ENCODE measurements at regions not wholly inside any gene's neighbourhood (a gene's known extent, or its start where the extent isn't known, plus 50 kb on each side); places are given as distances from the start of the nearest gene placed in this dataset.
"Not testable (repeated sequence)": the region's sequence is repeated elsewhere in the genome, so short reads cannot be mapped to it uniquely, and the experiment has no call there.

DNA sequence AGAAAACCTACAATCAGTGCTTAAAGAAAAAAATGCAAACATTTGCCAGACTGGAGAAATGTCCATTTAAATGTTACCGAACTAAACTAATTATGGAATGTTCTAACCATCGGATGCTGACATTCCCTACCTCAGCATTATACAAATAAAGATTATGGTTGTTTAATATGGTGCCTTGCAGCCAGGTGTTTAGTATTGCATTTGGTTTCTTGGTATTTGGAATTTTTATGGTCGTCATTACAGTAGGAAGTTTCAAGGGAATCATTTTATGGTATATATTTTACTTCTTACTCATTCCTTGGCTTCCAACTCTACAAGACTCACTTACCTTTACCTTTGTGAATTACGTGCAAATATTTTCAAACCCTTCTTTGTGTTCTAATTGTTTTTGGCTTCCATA lies 103.1 kb upstream of the PNPLA4 start:
- DNase-seq (ENCODE audit: extremely low read depth, low read depth, low spot score): no peak

DNA sequence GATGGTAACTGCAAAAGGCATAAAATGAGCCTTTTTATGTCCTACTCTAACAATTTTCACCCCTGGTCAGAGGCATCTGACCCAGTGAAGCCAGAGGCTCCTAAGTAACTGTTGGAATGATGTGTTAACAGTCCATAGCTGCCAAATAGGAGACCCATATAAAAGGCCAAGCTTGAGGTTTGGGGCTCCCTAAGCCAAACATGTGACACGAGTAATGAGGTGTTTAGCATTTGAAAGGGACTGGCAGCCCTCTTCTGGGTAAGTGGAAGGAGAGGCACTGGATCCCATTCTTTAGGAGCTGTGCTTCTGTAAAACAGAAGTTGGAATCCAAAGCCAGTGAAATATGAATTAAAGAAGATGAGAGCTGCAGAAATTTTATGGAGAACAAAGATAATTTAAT lies 100.6 kb upstream of the PNPLA4 start:
- no peak for DNase-seq (ENCODE audit: extremely low read depth, low read depth, low spot score)

GRCh38 chrX:8025705-8026104 lies 98.5 kb upstream of the PNPLA4 start:
- no peak for DNase-seq (ENCODE audit: extremely low read depth, low read depth, low spot score)

DNA sequence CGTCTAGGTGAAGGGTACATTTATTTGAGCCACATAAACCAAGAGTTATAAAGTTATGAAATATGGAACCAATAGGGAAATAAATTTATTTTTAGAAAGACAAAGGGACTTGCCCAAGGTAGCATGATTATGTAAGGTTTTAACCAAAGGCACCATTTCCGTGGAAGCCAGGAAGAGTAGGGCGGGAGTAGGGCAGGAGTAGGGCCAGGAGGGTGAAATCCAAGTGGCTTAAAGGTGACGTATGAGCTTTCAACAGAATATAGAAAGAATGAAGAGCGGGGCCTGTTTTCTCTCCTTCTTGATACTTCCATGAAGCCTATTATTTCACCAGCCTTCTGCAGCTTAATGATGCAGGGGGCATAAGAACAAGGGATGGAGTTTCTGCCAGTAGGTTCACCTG lies 91.7 kb upstream of the PNPLA4 start:
- DNase-seq (ENCODE audit: extremely low read depth, low read depth, low spot score): no peak

DNA sequence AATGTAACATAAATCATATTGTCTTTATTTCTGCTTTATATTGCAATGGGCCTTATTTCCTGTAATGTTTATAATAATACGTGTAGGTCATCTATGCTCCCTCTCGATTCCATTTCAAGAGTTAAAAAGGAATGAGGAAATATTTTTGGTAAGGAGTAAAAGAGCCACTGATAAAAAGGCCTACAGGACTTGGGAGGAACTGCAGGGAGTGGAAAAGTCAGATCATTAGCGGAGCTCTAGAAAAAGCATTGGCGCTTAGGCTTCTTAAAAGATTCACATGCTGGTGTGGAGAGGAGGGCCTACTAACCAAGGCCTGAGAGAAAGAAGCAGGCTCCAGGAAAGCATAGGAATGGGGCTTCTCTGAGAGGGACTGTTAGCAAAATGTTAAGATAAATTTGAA lies 82.9 kb upstream of the PNPLA4 start:
- no peak for DNase-seq (ENCODE audit: extremely low read depth, low read depth, low spot score)

GRCh38 chrX:8005678-8006347 lies 78.6 kb upstream of the PNPLA4 start:
- no peak for DNase-seq (ENCODE audit: extremely low read depth, low read depth, low spot score)

DNA sequence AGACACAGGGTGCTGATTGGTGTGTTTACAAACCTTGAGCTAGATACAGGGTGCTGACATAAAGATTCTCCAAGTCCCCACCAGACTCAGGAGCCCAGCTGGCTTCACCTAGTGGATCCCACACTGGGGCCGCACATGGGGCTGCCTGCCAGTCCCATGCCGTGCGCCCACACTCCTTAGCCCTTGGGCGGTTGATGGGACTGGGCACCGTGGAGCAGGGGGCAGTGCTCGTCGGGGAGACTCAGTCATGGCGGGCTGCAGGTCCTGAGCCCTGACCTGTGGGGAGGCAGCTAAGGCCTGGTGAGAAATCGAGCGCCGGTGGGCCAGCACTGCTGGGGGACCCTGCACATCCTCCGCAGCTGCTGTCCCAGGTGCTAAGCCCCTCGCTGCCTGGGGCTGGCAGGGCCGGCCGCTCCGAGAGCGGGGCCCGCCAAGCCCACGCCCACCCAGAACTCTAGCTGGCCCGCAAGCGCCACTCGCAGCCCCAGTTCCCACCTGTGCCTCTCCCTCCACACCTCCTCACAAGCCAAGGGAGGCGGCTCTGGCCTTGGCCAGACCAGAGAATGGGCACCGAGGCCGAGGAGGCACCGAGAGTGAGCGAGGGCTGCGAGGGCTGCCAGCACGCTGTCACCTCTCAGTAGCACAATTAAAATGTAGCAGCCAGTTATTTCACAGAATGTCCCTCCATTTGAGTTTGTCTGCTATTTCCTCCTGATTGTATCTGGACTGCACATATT lies 76.1 kb upstream of the PNPLA4 start:
- DNase-seq (ENCODE audit: extremely low read depth, low read depth, low spot score): no peak

DNA sequence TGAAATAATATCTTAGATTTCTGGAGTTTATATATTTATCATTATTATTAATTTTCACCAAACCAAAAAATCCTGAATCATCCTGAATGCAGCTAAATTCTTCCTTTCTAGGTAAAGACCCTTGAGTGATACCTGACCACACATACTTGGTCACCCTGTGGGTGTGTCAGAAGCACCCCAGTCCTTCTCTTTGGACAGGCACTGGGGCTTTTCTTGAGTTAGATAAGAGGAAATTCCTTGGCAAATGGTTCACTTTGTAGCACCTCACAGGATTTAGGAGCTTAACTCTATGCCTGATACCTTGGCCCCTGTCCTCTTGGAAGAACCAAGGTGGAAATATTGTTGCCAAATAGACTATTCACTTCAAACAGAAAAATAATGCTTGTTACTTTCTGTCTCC lies 69.6 kb upstream of the PNPLA4 start:
- no peak for DNase-seq (ENCODE audit: extremely low read depth, low read depth, low spot score)

DNA sequence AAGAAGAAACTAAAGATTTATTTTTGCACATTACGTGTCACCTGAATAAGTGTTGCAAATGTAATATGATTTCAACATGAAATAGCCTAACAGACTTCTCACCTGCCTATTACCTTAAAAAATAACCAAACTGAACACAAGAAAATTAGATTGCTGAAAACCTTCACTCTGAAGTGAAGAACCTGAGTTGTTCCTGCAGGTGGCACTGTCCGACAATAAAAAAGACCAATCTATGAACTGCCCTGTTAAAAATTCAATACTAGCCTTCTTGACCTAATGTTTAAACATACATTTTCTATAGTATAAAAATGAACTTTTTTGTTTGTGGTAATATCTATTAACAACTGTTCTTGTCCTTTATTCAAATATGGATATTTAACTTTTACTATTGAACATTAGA lies 69.2 kb upstream of the PNPLA4 start:
- peak; percentile 29 for DNase-seq (ENCODE audit: extremely low read depth, low read depth, low spot score)

GRCh38 chrX:7993873-7994272 lies 66.7 kb upstream of the PNPLA4 start:
- no peak for DNase-seq (ENCODE audit: extremely low read depth, low read depth, low spot score)

DNA sequence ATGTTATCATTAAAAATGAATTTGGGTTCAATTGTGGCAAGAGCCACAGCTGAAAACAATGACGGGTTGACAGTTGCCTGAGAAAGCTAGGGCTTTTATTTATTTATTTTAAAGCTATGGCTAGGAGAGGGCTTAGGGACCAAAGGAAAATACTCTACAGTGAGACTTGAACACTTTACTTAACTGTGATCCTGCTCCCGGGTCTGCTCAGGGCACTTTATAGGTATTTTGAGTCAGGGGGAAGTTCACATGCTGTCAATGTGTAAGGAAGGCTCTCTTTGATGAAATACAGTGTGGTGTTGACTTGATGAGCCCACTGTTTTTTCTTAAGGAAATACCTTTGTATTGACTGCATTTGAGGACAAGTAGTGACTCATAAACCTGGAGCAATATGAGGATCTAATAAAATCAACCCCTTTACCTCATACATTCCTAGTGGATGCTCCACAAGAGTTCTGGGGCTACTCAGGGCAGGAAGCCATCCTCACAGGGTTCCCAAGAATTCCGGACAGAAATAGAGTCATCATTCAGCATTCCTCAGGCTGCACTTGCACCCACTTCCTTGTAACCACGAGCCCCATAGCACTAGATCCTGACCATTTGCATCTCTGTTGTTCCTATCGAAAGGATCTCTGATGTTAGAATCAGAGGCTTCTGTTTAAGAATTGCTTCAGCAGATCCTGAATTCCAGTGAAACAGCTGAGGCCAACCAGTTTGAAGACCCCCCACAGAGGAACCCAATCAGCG lies 61.0 kb upstream of the PNPLA4 start:
- not testable (repeated sequence) for DNase-seq (ENCODE audit: extremely low read depth, low read depth, low spot score)

GRCh38 chrX:7987160-7988012 lies 60.2 kb upstream of the PNPLA4 start:
- no peak for DNase-seq (ENCODE audit: extremely low read depth, low read depth, low spot score)

DNA sequence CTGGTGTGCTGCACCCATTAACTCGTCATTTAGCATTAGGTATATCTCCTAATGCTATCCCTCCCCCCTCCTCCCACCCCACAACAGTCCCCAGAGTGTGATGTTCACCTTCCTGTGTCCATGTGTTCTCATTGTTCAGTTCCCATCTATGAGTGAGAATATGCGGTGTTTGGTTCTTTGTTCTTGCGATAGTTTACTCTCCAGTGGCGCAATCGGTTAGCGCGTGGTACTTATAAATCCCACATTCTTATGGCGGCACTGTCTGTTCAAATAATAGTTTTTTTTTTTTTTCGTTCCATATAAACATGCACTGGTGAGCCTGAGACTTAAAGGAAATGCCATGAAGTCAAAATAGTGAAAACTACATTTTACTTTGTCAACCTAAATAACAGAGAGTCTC lies 59.5 kb upstream of the PNPLA4 start:
- DNase-seq (ENCODE audit: extremely low read depth, low read depth, low spot score): not testable (repeated sequence)

DNA sequence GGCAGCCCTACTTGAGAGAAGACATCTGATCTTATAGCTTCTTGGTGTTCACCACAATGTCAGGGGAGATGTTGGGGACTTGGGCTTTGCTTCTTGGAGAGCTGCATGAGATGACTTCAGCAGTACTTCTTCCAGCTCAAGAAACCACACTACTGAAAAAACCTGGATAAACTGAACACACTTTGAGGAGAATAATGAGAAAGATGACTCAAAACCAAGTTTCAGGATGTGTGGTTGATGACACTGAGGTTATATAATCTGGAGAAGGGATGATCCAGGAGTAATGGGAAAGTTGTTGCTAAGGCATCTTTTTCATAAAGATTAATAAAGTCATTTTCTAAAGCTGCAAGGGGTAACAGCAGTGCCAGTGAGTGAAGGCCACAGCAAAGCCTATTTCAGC lies 58.4 kb upstream of the PNPLA4 start:
- DNase-seq (ENCODE audit: extremely low read depth, low read depth, low spot score): no peak

DNA sequence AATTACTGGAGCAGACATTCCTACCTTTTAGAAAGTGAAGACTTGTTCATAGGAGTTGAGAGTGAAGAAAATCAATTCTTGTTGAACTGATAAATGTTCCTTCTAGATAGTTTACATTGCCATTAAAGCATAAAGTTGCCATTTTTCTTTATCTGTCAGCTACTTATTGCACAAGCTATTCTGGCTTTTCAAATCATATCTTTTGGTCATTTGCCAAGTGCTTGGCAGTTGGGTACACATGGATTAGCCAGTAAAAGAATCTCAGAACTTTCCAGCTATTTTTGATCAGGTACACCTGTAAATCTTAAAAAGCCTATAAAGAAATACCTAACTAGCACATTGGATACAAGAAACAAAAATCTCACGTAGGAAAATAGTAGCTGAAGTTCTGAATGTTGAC lies 56.4 kb upstream of the PNPLA4 start:
- DNase-seq (ENCODE audit: extremely low read depth, low read depth, low spot score): no peak

Data from glomerular endothelial cell (primary cell).